Right ventricle myocardium superior (tissue), 1 donor: ENCODE measurements at regions not wholly inside any gene's neighbourhood (a gene's known extent, or its start where the extent isn't known, plus 50 kb on each side); places are given as distances from the start of the nearest gene placed in this dataset.
"Not testable (repeated sequence)": the region's sequence is repeated elsewhere in the genome, so short reads cannot be mapped to it uniquely, and the experiment has no call there.

ENCODE experiments used
- ATAC-seq: fragments of 200-7000 bp; cut with Tn5 transposase; one replicate; pipeline ENCODE4 v1.9.1; 2020; ENCODE audit warnings: mild to moderate bottlenecking; ENCODE audit not compliant: poor library complexity
- DNase-seq: peaks from one replicate; pipeline ENCODE4 v3.0.0-alpha.2; 2020
- intact Hi-C: fragments of 100-400 bp; cut with DNase I; formaldehyde crosslinking; loops from one replicate; pipeline ENCODE4 v1.11.2; 2022
- donor health status: DM: no; HTN: yes; CAD: no; lungs with severe emphysema.

GRCh38 chr15:69751566-69751965 lies 298.9 kb downstream of the RPLP1 start:
- ATAC-seq: no peak
- intact Hi-C loops: no loop called here

DNA sequence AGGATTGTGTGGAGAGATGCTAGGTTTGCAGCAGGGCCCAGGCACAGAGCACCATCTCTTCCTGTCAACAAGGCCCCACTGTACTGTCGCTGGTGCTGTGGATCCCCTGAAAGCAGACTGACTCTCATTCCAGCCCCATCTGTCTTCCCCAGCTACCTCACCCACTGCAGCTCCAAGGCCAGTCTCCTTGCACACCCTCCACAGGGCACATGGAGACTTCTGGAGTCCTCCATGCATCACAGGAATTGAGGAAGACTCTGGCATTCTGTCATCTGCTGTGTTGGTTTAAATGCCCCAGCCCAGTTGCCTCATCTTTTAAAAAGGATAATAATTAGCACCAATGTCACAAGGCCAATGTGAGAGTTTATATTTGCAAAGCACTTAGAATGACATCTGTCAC lies 301.2 kb downstream of the RPLP1 start:
- ATAC-seq (no peak), DNase-seq (no peak)
- intact Hi-C loops: no loop called here

More at GRCh38 chr15:69751566-69751965, 298.9 kb downstream of the RPLP1 start:
- DNase-seq: no peak

DNA sequence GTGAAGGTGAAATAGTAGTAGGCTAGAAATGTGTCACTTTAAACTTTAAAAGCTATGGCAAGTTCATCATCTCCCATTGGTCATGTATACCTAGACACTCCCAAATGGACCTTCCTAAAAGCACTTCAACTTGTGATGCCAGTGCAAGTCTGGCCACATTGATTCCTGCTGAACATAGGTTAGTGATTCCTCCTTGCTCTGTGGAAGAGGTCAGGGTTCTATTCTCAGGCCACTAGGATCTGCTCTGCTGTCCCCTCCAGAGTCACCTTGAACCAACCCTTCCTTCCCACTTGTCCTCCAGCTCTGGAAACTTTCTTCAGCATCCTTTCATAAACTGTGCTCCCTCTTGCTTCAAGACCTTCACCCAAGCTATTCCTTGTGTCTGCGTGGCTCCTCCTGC lies 301.7 kb downstream of the RPLP1 start:
- intact Hi-C loops: no loop called here
- DNase-seq: no peak
- ATAC-seq: no peak

GRCh38 chr15:69755551-69756310 lies 303.1 kb downstream of the RPLP1 start:
- DNase-seq (peak; percentile 58), ATAC-seq (no peak)
- intact Hi-C loops: no loop called here

GRCh38 chr15:69756440-69756839 lies 303.8 kb downstream of the RPLP1 start:
- DNase-seq: no peak
- intact Hi-C loops: no loop called here
- ATAC-seq: no peak

DNA sequence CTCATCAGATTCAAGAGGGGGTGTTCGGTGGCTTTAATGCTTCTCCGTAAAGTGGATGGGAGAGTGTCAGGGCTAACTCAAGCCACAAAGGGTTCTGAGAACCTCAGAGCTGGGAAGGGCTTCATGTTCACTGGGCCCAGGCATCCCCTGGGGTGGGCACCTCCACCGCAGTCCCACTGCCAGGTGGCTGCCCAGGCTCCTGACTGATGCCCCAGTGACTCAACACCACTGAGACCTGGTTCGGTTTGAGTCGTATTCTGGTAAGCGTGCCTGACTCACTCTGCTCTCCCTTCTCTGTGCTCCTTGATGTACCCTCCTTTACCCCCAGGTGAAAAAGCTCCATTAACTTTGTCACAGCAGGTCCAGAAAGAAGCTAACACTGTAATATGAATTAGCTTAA lies 304.6 kb downstream of the RPLP1 start:
- ATAC-seq (no peak), DNase-seq (no peak)
- intact Hi-C loops: no loop called here

DNA sequence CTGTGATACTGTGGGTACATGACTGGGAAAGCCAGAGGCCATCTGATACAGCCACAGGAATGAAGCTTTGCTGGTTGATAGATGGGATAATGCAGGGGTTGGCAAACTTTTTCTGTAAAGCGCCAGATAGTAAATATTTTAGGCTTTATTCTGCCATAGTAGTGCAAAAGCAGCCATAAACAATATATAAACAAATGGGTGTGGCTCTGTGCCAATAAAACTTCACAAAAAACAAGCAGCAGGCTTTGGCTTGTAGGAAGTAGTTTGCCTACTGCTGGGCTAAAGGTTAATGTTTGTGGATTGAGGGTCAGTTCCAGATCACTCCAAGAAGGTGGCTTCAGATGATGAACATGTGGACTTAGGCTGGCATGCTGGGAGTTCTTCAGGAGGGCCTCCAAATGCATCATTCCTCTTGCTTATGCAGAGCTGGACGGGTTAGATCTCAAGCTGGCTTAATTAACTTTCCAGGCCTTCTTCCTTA lies 305.7 kb downstream of the RPLP1 start:
- intact Hi-C loops: no loop called here
- no peak for ATAC-seq
- DNase-seq: no peak

- intact Hi-C loops: no loop called here
- DNase-seq: peak; percentile 50
- peak; percentile 29 for ATAC-seq
Measured at GRCh38 chr15:69758810-69759790, 306.5 kb downstream of the RPLP1 start.

- intact Hi-C loops: no loop called here
- ATAC-seq: peak; percentile 27
- DNase-seq: no peak
Measured at GRCh38 chr15:69760258-69760845, 307.7 kb downstream of the RPLP1 start.

DNA sequence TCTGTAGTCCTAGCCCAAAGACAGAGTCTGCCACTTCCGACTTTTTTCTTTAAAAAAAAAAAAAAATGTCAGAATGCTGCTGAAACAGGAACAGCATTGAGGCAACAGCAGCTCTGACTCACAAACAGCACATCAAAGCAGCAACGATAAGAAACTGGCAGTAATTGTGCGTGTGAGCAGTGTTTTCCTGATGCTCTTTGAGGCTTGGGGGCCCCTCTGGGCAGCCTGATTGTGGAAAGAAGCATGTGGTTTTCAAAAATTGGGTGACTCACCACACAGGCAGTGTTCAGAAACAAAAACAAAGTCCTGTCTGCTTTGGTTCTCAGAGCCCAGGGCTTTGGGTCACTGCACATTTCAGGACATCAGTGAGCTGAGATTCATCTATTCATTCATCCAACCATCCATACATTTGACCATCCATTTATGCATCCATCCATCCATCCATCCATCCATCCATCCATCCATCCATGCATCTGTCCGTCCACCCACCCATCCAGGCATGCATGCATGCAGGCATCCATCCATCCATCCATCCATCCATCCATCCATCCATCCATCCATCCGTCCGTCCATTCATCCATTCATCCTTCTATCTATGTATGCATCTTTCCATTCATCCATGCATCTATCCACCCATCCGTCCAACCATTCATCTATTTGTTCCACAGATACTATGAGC lies 308.4 kb downstream of the RPLP1 start:
- intact Hi-C loops: no loop called here
- DNase-seq (peak; percentile 60), ATAC-seq (peak; percentile 61)

- DNase-seq (no peak), ATAC-seq (no peak)
- intact Hi-C loops: no loop called here
Measured at GRCh38 chr15:69762373-69763148, 309.9 kb downstream of the RPLP1 start.

- DNase-seq: no peak
- ATAC-seq: no peak
- intact Hi-C loops: no loop called here
Measured at GRCh38 chr15:69763831-69764230, 311.2 kb downstream of the RPLP1 start.

- DNase-seq (no peak), ATAC-seq (no peak)
- intact Hi-C loops: no loop called here
Measured at GRCh38 chr15:69766156-69766555, 313.5 kb downstream of the RPLP1 start.

DNA sequence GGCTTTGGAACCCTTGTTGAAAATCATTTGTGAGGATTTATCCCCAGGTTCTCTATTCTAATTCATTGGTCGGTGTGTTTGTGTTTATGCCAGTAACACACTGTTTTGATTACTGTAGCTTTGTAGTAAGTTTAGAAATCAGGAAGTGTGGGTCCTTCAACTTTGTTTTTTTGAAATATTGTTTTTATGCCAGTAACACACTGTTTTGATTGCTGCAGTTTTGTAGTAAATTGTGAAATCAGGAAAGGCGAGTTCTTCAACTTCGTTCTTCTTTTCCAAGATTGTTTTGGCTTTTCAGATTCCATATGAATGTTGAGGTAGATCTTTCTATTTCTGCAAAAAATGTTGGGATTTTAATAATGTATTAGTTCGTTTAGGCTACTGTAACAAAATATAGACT lies 314.6 kb downstream of the RPLP1 start:
- no peak for ATAC-seq
- no peak for DNase-seq
- intact Hi-C loops: no loop called here

- ATAC-seq, intact Hi-C loops, DNase-seq: not testable (repeated sequence)
Measured at GRCh38 chr15:69769336-69769735, 316.7 kb downstream of the RPLP1 start.

- DNase-seq, ATAC-seq, intact Hi-C loops: not testable (repeated sequence)
Measured at GRCh38 chr15:69774258-69774657, 321.6 kb downstream of the RPLP1 start.

DNA sequence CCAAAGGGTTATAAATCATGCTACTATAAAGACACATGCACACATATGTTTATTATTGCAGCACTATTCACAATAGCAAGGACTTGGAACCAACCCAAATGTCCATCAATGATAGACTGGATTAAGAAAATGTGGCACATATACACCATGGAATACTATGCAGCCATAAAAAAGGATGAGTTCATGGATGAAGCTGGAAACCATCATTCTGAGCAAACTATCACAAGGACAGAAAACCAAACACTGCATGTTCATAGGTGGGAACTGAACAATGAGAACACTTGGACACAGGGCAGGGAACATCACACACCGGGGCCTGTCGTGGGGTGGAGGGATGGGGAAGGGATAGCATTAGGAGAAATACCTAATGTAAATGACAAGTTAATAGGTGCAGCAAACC lies 322.1 kb downstream of the RPLP1 start:
- ATAC-seq, DNase-seq, intact Hi-C loops: not testable (repeated sequence)

GRCh38 chr15:69777356-69777755 lies 320.4 kb downstream of the TLE3 start:
- ATAC-seq (no peak), DNase-seq (no peak)
- intact Hi-C loops: no loop called here
